C4-2B (cell line): ENCODE measurements at regions not wholly inside any gene's neighbourhood (a gene's known extent, or its start where the extent isn't known, plus 50 kb on each side); places are given as distances from the start of the nearest gene placed in this dataset.

Source experiments
- CTCF ChIP-seq: fragments of 450-650 bp; conservative IDR thresholded peaks from 2 replicates; pipeline ENCODE4 v1.5.1; 2017; ENCODE audit warnings: mild to moderate bottlenecking
- ZFX ChIP-seq: fragments of 450-650 bp; IDR thresholded peaks from 2 replicates; pipeline ENCODE4 v1.6.1; 2017

GRCh38 chr12:27863839-27864238 is 83.8 kb upstream of the MANSC4 start:
- TF ChIP-seq CTCF (no peak), ZFX (no peak)
